CD14-positive monocyte (primary cell): ENCODE measurements at regions not wholly inside any gene's neighbourhood (a gene's known extent, or its start where the extent isn't known, plus 50 kb on each side); places are given as distances from the start of the nearest gene placed in this dataset.

Experiments used
- DNase-seq, 3 donors: peaks; one replicate each; pipeline ENCODE4 v3.0.0-alpha.2; 2011 to 2022
- H2AFZ ChIP-seq: 2 replicates; pipeline ENCODE4 v1.6.0; 2012; ENCODE audit warnings: mild to moderate bottlenecking, low read depth, low read length, inconsistent platforms; ENCODE audit not compliant: insufficient read depth, poor library complexity, severe bottlenecking
- H3K27ac ChIP-seq, 2 donors: 1 replicate in 1 of 2; 2 replicates in 1 of 2; pipeline ENCODE4 v1.5.1; 2012 to 2013; ENCODE audit warnings: low read length in 2 of 2, control low read depth in 1 of 2, inconsistent platforms in 1 of 2, low read depth in 1 of 2, mild to moderate bottlenecking in 1 of 2
- H3K27me3 ChIP-seq, 2 donors: one replicate each; pipeline versions ENCODE4 v1.6.0 to v1.6.1; 2011 to 2013; ENCODE audit warnings: low read length in 2 of 2; ENCODE audit not compliant: control insufficient read depth in 2 of 2, insufficient read depth in 2 of 2
- H3K36me3 ChIP-seq, 2 donors: replicated peaks in 1 of 2; 1 replicate in 1 of 2; 2 replicates in 1 of 2; pipeline versions ENCODE4 v1.5.1 to v1.6.1; 2012 to 2013; ENCODE audit warnings: low read length in 2 of 2, control low read depth in 1 of 2, inconsistent platforms in 1 of 2, mild to moderate bottlenecking in 1 of 2; ENCODE audit not compliant: insufficient read depth in 2 of 2, control insufficient read depth in 1 of 2
- H3K4me1 ChIP-seq, 2 donors: 1 replicate in 1 of 2; 2 replicates in 1 of 2; pipeline versions ENCODE4 v1.5.1 to v1.6.1; 2012 to 2013; ENCODE audit warnings: low read length in 2 of 2, control low read depth in 1 of 2, inconsistent platforms in 1 of 2, mild to moderate bottlenecking in 1 of 2, moderate library complexity in 1 of 2; ENCODE audit not compliant: insufficient read depth in 2 of 2, control insufficient read depth in 1 of 2
- H3K4me2 ChIP-seq: replicated peaks from 2 replicates; pipeline ENCODE3; 2012; ENCODE audit warnings: low read length, moderate library complexity, mild to moderate bottlenecking; ENCODE audit not compliant: poor library complexity, severe bottlenecking; ENCODE audit errors: extremely low read depth
- H3K4me3 ChIP-seq, 3 experiments: fragments of 200-600 bp in 1 of 3; sonication (generic) in 1 of 3; replicated peaks in 1 of 3; 1 replicate in 2 of 3; 2 replicates in 1 of 3; pipeline ENCODE4 v1.5.1; 2011 to 2013; ENCODE audit warnings: low read length in 3 of 3, mild to moderate bottlenecking in 3 of 3, control low read depth in 2 of 3, low read depth in 2 of 3, inconsistent platforms in 1 of 3, moderate library complexity in 1 of 3
- H3K79me2 ChIP-seq: 2 replicates; pipeline ENCODE4 v1.6.0; 2012; ENCODE audit warnings: mild to moderate bottlenecking, control low read depth, inconsistent platforms, low read length, moderate library complexity; ENCODE audit not compliant: insufficient read depth
- H3K9ac ChIP-seq: 2 replicates; pipeline ENCODE4 v1.6.0; 2017; ENCODE audit warnings: low read length, mild to moderate bottlenecking; ENCODE audit not compliant: insufficient read depth, poor library complexity, severe bottlenecking
- H3K9me3 ChIP-seq, 2 donors: replicated peaks in 1 of 2; 1 replicate in 1 of 2; 2 replicates in 1 of 2; pipeline versions ENCODE4 v1.5.1 to v1.6.1; 2012 to 2013; ENCODE audit warnings: low read length in 2 of 2, control low read depth in 1 of 2; ENCODE audit not compliant: control insufficient read depth in 1 of 2, insufficient read depth in 1 of 2
- H4K20me1 ChIP-seq: 2 replicates; pipeline ENCODE4 v1.6.0; 2012; ENCODE audit warnings: mild to moderate bottlenecking, low read length, control low read depth, moderate library complexity; ENCODE audit not compliant: insufficient read depth
- H3K27ac Mint-ChIP-seq, 7 donors: one replicate each; pipeline ENCODE4 v1.8.0; 2020; ENCODE audit warnings: mild to moderate bottlenecking in 7 of 7, mixed read lengths in 7 of 7, moderate library complexity in 6 of 7, inconsistent platforms in 2 of 7
- H3K27me3 Mint-ChIP-seq, 3 donors: one replicate each; pipeline ENCODE4 v1.8.0; 2021 to 2022; ENCODE audit warnings: low read depth in 3 of 3, mild to moderate bottlenecking in 3 of 3, mixed read lengths in 3 of 3, moderate library complexity in 3 of 3, inconsistent platforms in 1 of 3
- H3K36me3 Mint-ChIP-seq, 2 donors: one replicate each; pipeline ENCODE4 v1.8.0; 2020; ENCODE audit warnings: mixed read lengths in 2 of 2, inconsistent platforms in 1 of 2, mild to moderate bottlenecking in 1 of 2
- H3K4me1 Mint-ChIP-seq: one replicate; pipeline ENCODE4 v1.8.0; 2020; ENCODE audit warnings: mild to moderate bottlenecking, mixed read lengths
- H3K4me3 Mint-ChIP-seq, 2 donors: one replicate each; pipeline ENCODE4 v1.8.0; 2020; ENCODE audit warnings: mild to moderate bottlenecking in 2 of 2, mixed read lengths in 2 of 2, moderate library complexity in 1 of 2
- H3K9me3 Mint-ChIP-seq, 7 donors: one replicate each; pipeline ENCODE4 v1.8.0; 2020 to 2022; ENCODE audit warnings: mixed read lengths in 7 of 7, mild to moderate bottlenecking in 6 of 7, moderate library complexity in 6 of 7, inconsistent platforms in 2 of 7
- WGBS: methylation state at CpG from one replicate; pipeline ENCODE4 v1.1.5; 2013; ENCODE audit warnings: missing lambda C conversion rate; ENCODE audit not compliant: insufficient coverage; 5-methylcytosine and 5-hydroxymethylcytosine counted together
- intact Hi-C, 2 donors: fragments of 100-400 bp; cut with micrococcal nuclease; formaldehyde crosslinking; loops; one replicate each; pipeline versions ENCODE4 v1.15.0 to v1.15.1; 2023
- TF ChIP-seq, protein P1 (sequence below): fragments of 200-600 bp; IDR thresholded peaks from one replicate; pipeline ENCODE4 v1.8.0; 2022; ENCODE audit warnings: antibody characterized with exemption, mild to moderate bottlenecking

- H2AFZ ChIP-seq = no peak overlapping the region
- no peaks in the 10 kb centered on the region for H4K20me1 ChIP-seq
- Mint-ChIP-seq H3K27ac (no peak overlapping the region), H3K4me3 (no peak overlapping the region), H3K9me3 (peaks cover 0 to 9% (median 7%) of the 10 kb centered on the region in 7 donors), H3K4me1 (no peaks in the 10 kb centered on the region), H3K36me3 (no peaks in the 10 kb centered on the region), H3K27me3 (no peaks in the 10 kb centered on the region)
- H3K27ac ChIP-seq = no peak overlapping the region
- intact Hi-C loops = no loop called here
- H3K4me3 ChIP-seq = no peak overlapping the region
- no peak overlapping the region for H3K9ac ChIP-seq
- H3K79me2 ChIP-seq = no peaks in the 10 kb centered on the region
- peaks cover 3 to 5% of the 10 kb centered on the region in 2 donors for H3K9me3 ChIP-seq
- H3K4me1 ChIP-seq = no peaks in the 10 kb centered on the region
- H3K27me3 ChIP-seq = no peaks in the 10 kb centered on the region
- H3K4me2 ChIP-seq = no peak overlapping the region
- no peak for DNase-seq
- H3K36me3 ChIP-seq = no peaks in the 10 kb centered on the region
- 89% methylated on average over 4 of the region's 4 CpGs for WGBS
- TF ChIP-seq, protein P1, sequence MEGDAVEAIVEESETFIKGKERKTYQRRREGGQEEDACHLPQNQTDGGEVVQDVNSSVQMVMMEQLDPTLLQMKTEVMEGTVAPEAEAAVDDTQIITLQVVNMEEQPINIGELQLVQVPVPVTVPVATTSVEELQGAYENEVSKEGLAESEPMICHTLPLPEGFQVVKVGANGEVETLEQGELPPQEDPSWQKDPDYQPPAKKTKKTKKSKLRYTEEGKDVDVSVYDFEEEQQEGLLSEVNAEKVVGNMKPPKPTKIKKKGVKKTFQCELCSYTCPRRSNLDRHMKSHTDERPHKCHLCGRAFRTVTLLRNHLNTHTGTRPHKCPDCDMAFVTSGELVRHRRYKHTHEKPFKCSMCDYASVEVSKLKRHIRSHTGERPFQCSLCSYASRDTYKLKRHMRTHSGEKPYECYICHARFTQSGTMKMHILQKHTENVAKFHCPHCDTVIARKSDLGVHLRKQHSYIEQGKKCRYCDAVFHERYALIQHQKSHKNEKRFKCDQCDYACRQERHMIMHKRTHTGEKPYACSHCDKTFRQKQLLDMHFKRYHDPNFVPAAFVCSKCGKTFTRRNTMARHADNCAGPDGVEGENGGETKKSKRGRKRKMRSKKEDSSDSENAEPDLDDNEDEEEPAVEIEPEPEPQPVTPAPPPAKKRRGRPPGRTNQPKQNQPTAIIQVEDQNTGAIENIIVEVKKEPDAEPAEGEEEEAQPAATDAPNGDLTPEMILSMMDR = no peak
These were observed 981.2 kb downstream of the TTLL7 start for GRCh38 chr1:83017701-83018100.

GRCh38 chr1:83017276-83017675 is 981.7 kb downstream of the TTLL7 start:
- Histone ChIP-seq H3K9ac (no peak overlapping the region), H3K9me3 (peaks cover under 1 to 5% of the 10 kb centered on the region in 2 donors), H3K4me2 (no peak overlapping the region), H3K79me2 (no peaks in the 10 kb centered on the region), H3K4me3 (no peak overlapping the region), H4K20me1 (no peaks in the 10 kb centered on the region), H2AFZ (no peak overlapping the region), H3K27ac (no peak overlapping the region), H3K4me1 (no peaks in the 10 kb centered on the region), H3K27me3 (no peaks in the 10 kb centered on the region), H3K36me3 (no peaks in the 10 kb centered on the region)
- H3K27me3 Mint-ChIP-seq = no peaks in the 10 kb centered on the region
- H3K4me3 Mint-ChIP-seq = no peak overlapping the region
- no peaks in the 10 kb centered on the region for H3K36me3 Mint-ChIP-seq
- intact Hi-C loops = no loop called here
- peaks cover 0 to 9% (median 3%) of the 10 kb centered on the region in 7 donors for H3K9me3 Mint-ChIP-seq
- DNase-seq = no peak
- H3K4me1 Mint-ChIP-seq = no peaks in the 10 kb centered on the region
- TF ChIP-seq, protein P1 = no peak
- 86% methylated on average over 1 of the region's 1 CpG for WGBS
- H3K27ac Mint-ChIP-seq = no peak overlapping the region
